ENCODE measurements at regions not wholly inside any gene's neighbourhood (a gene's known extent, or its start where the extent isn't known, plus 50 kb on each side); places are given as distances from the start of the nearest gene placed in this dataset.

GRCh38 chr3:83683937-83684598, 1274.7 kb upstream of the CADM2 start:
- in situ Hi-C loops (cut with MboI; ENCODE audit: low pct_unique_long_range_greater_than_20kb in 2 of 9, low sequenced_read_pairs in 9 of 9, unreplicated experiment in 9 of 9): no loop called here
- 0 to 92% (median 67%) methylated on average over 3 to 4 of the region's 4 CpGs for WGBS, 10 experiments

GRCh38 chr3:83706669-83707068, 1252.1 kb upstream of the CADM2 start:
- H3K4me3 ChIP-seq: no peak overlapping the region
- H3K4me1 ChIP-seq (replicated peaks in 1 of 2): no peaks in the 10 kb centered on the region
- H3K27ac ChIP-seq: no peak overlapping the region
- no peak for ATAC-seq (replicated peaks in 6 of 8)
- in situ Hi-C loops (cut with MboI; ENCODE audit: low pct_unique_long_range_greater_than_20kb in 2 of 9, low sequenced_read_pairs in 9 of 9, unreplicated experiment in 9 of 9): no loop called here
- 0 to 100% (median 40%) methylated on average over 1 of the region's 1 CpG; no CpG with 5 or more reads in 1 of the 10 experiments for WGBS, 10 experiments

More at GRCh38 chr3:83683937-83684598, 1274.7 kb upstream of the CADM2 start:
- Histone ChIP-seq H3K4me1 (replicated peaks in 1 of 2) (no peaks in the 10 kb centered on the region), H3K4me3 (no peak overlapping the region), H3K27ac (no peak overlapping the region)
- ATAC-seq (replicated peaks in 6 of 8): peak in 2 of 8 experiments; percentile 63 to 87

- in situ Hi-C loops (cut with MboI; ENCODE audit: low pct_unique_long_range_greater_than_20kb in 2 of 9, low sequenced_read_pairs in 9 of 9, unreplicated experiment in 9 of 9): no loop called here
- H3K4me1 ChIP-seq (replicated peaks in 1 of 2): no peaks in the 10 kb centered on the region
- 7 to 100% (median 75%) methylated on average over 2 to 5 of the region's 5 CpGs; no CpG with 5 or more reads in 1 of the 10 experiments for WGBS, 10 experiments
- no peak for ATAC-seq (replicated peaks in 6 of 8)
- no peak overlapping the region for H3K27ac ChIP-seq
- no peak overlapping the region for H3K4me3 ChIP-seq
Measured at GRCh38 chr3:83715307-83715706, 1243.5 kb upstream of the CADM2 start.

GRCh38 chr3:83729576-83729975, 1229.2 kb upstream of the CADM2 start:
- in situ Hi-C loops (cut with MboI; ENCODE audit: low pct_unique_long_range_greater_than_20kb in 2 of 9, low sequenced_read_pairs in 9 of 9, unreplicated experiment in 9 of 9): no loop called here
- no peak overlapping the region for H3K27ac ChIP-seq
- 0 to 100% (median 65%) methylated on average over 1 of the region's 1 CpG for WGBS, 10 experiments
- no peak overlapping the region for H3K4me3 ChIP-seq
- H3K4me1 ChIP-seq (replicated peaks in 1 of 2): no peaks in the 10 kb centered on the region
- no peak for ATAC-seq (replicated peaks in 6 of 8)

- Histone ChIP-seq H3K27ac (no peak overlapping the region), H3K4me3 (no peak overlapping the region), H3K4me1 (replicated peaks in 1 of 2) (no peaks in the 10 kb centered on the region)
- ATAC-seq (replicated peaks in 6 of 8): no peak
- 29 to 100% (median 82%) methylated on average over 1 to 4 of the region's 4 CpGs for WGBS, 10 experiments
- in situ Hi-C loops (cut with MboI; ENCODE audit: low pct_unique_long_range_greater_than_20kb in 2 of 9, low sequenced_read_pairs in 9 of 9, unreplicated experiment in 9 of 9): no loop called here
Measured at GRCh38 chr3:83734656-83735055, 1224.1 kb upstream of the CADM2 start.

- no peak for ATAC-seq (replicated peaks in 6 of 8)
Measured at GRCh38 chr3:83738202-83738601, 1220.6 kb upstream of the CADM2 start.

GRCh38 chr3:83740504-83740903, 1218.3 kb upstream of the CADM2 start:
- Histone ChIP-seq H3K4me3 (no peak overlapping the region), H3K27ac (no peak overlapping the region), H3K4me1 (replicated peaks in 1 of 2) (no peaks in the 10 kb centered on the region)
- 0 to 100% (median 82%) methylated on average over 1 of the region's 1 CpG; no CpG with 5 or more reads in 2 of the 10 experiments for WGBS, 10 experiments
- in situ Hi-C loops (cut with MboI; ENCODE audit: low pct_unique_long_range_greater_than_20kb in 2 of 9, low sequenced_read_pairs in 9 of 9, unreplicated experiment in 9 of 9): no loop called here
- no peak for ATAC-seq (replicated peaks in 6 of 8)

More at GRCh38 chr3:83738202-83738601, 1220.6 kb upstream of the CADM2 start:
- whole genome bisulfite sequencing, 10 experiments: 3 to 94% (median 70%) methylated on average over 3 to 4 of the region's 4 CpGs; no CpG with 5 or more reads in 1 of the 10 experiments
- in situ Hi-C loops (cut with MboI; ENCODE audit: low pct_unique_long_range_greater_than_20kb in 2 of 9, low sequenced_read_pairs in 9 of 9, unreplicated experiment in 9 of 9): no loop called here
- Histone ChIP-seq H3K4me1 (replicated peaks in 1 of 2) (no peaks in the 10 kb centered on the region), H3K4me3 (no peak overlapping the region), H3K27ac (no peak overlapping the region)

GRCh38 chr3:83765956-83766355, 1192.8 kb upstream of the CADM2 start:
- no peak overlapping the region for H3K4me3 ChIP-seq
- H3K27ac ChIP-seq: no peak overlapping the region
- no peaks in the 10 kb centered on the region for H3K4me1 ChIP-seq (replicated peaks in 1 of 2)
- ATAC-seq (replicated peaks in 6 of 8): no peak
- in situ Hi-C loops (cut with MboI; ENCODE audit: low pct_unique_long_range_greater_than_20kb in 2 of 9, low sequenced_read_pairs in 9 of 9, unreplicated experiment in 9 of 9): no loop called here
- WGBS, 10 experiments: 0 to 100% (median 88%) methylated on average over 1 of the region's 1 CpG; no CpG with 5 or more reads in 1 of the 10 experiments

- Histone ChIP-seq H3K4me3 (no peak overlapping the region), H3K4me1 (replicated peaks in 1 of 2) (no peaks in the 10 kb centered on the region), H3K27ac (no peak overlapping the region)
- WGBS, 10 experiments: 0 to 95% (median 83%) methylated on average over 1 to 10 of the region's 17 CpGs; no CpG with 5 or more reads in 1 of the 10 experiments
- ATAC-seq (replicated peaks in 6 of 8): no peak
- in situ Hi-C loops (cut with MboI; ENCODE audit: low pct_unique_long_range_greater_than_20kb in 2 of 9, low sequenced_read_pairs in 9 of 9, unreplicated experiment in 9 of 9): no loop called here
Measured at GRCh38 chr3:83769791-83770663, 1188.8 kb upstream of the CADM2 start.

GRCh38 chr3:83770664-83771402, 1188.0 kb upstream of the CADM2 start:
- ATAC-seq (replicated peaks in 6 of 8): no peak
- Histone ChIP-seq H3K4me3 (no peak overlapping the region), H3K27ac (no peak overlapping the region), H3K4me1 (replicated peaks in 1 of 2) (no peaks in the 10 kb centered on the region)
- in situ Hi-C loops (cut with MboI; ENCODE audit: low pct_unique_long_range_greater_than_20kb in 2 of 9, low sequenced_read_pairs in 9 of 9, unreplicated experiment in 9 of 9): no loop called here
- WGBS, 10 experiments: 34 to 100% (median 80%) methylated on average over 1 to 6 of the region's 7 CpGs; no CpG with 5 or more reads in 1 of the 10 experiments

GRCh38 chr3:83802801-83803200, 1156.0 kb upstream of the CADM2 start:
- no peak overlapping the region for H3K4me3 ChIP-seq
- 0 to 100% (median 40%) methylated on average over 1 to 2 of the region's 2 CpGs; no CpG with 5 or more reads in 1 of the 10 experiments for WGBS, 10 experiments
- in situ Hi-C loops (cut with MboI; ENCODE audit: low pct_unique_long_range_greater_than_20kb in 2 of 9, low sequenced_read_pairs in 9 of 9, unreplicated experiment in 9 of 9): no loop called here
- no peaks in the 10 kb centered on the region for H3K4me1 ChIP-seq (replicated peaks in 1 of 2)
- H3K27ac ChIP-seq: no peak overlapping the region
- ATAC-seq (replicated peaks in 6 of 8): no peak

GRCh38 chr3:83807511-83807910, 1151.3 kb upstream of the CADM2 start:
- H3K4me1 ChIP-seq (replicated peaks in 1 of 2): no peaks in the 10 kb centered on the region
- no peak overlapping the region for H3K4me3 ChIP-seq
- in situ Hi-C loops (cut with MboI; ENCODE audit: low pct_unique_long_range_greater_than_20kb in 2 of 9, low sequenced_read_pairs in 9 of 9, unreplicated experiment in 9 of 9): no loop called here
- H3K27ac ChIP-seq: no peak overlapping the region
- no peak for ATAC-seq (replicated peaks in 6 of 8)
- WGBS, 10 experiments: 0 to 81% (median 64%) methylated on average over 1 to 3 of the region's 3 CpGs; no CpG with 5 or more reads in 1 of the 10 experiments

- ATAC-seq (replicated peaks in 6 of 8): no peak
- Histone ChIP-seq H3K4me1 (replicated peaks in 1 of 2) (no peaks in the 10 kb centered on the region), H3K27ac (no peak overlapping the region), H3K4me3 (no peak overlapping the region)
- 0 to 95% methylated on average over 3 of the region's 3 CpGs; no CpG with 5 or more reads in 8 of the 10 experiments for WGBS, 10 experiments
- in situ Hi-C loops (cut with MboI; ENCODE audit: low pct_unique_long_range_greater_than_20kb in 2 of 9, low sequenced_read_pairs in 9 of 9, unreplicated experiment in 9 of 9): no loop called here
Measured at GRCh38 chr3:83813176-83813575, 1145.6 kb upstream of the CADM2 start.

Measured in motor neuron (in vitro differentiated cells).